Left colon (tissue), 2 donors: ENCODE measurements at regions not wholly inside any gene's neighbourhood (a gene's known extent, or its start where the extent isn't known, plus 50 kb on each side); places are given as distances from the start of the nearest gene placed in this dataset.

ENCODE experiments used
- ATAC-seq: fragments of 200-7000 bp; cut with Tn5 transposase; one replicate; pipeline ENCODE4 v1.9.1; 2020; ENCODE audit warnings: mild to moderate bottlenecking, moderate library complexity
- DNase-seq, 2 donors: peaks; one replicate each; pipeline ENCODE4 v3.0.0-alpha.2; 2020
- intact Hi-C, 2 donors: fragments of 100-400 bp; cut with DNase I in 1 of 2; cut with micrococcal nuclease in 1 of 2; formaldehyde crosslinking; loops; one replicate each; pipeline versions ENCODE4 v1.11.2 to v1.14.0; 2022; cut with DNase I, micrococcal nuclease
- donor health status: DM: no; HTN: no; CAD: no.
- donor health status: DM: yes; HTN: yes; CAD: no.

GRCh38 chr13:94765814-94766213 is 53.5 kb upstream of the SOX21 start:
- DNase-seq (no peak), ATAC-seq (no peak)
- intact Hi-C loops = no loop called here

GRCh38 chr13:94764576-94765321 is 52.4 kb upstream of the SOX21 start:
- ATAC-seq (no peak), DNase-seq (no peak)
- intact Hi-C loops = no loop called here
